DMS 273 treated with DMSO at 0.1 percent for 48 hours (cell line): ENCODE measurements at regions not wholly inside any gene's neighbourhood (a gene's known extent, or its start where the extent isn't known, plus 50 kb on each side); places are given as distances from the start of the nearest gene placed in this dataset.
A peak's percentile ranks its signal among the peaks of the same experiment; 100 is the strongest.

Experiments
- DNase-seq: peaks from one replicate; lab custom pipeline; 2025; lab: John Stamatoyannopoulos, UW

DNA sequence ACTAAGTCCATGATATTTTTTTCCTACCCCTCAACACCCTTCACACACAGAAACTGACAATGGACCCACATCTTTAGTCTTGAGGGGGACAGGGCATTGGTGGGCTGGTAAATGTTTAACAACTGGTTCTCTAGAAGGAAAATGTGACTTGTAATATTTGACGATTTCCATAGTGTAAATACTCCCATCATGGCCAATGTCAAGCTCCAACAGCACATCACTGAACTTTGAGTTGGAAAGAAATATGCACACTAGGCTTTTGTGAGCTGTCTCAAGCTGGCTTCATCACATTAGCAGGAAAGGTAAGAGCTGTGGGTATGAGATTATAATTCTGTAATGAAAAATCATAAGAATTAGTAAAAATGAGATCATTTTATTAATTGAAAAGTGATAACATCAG is 189.9 kb upstream of the PRLR start:
- no peak for DNase-seq

DNA sequence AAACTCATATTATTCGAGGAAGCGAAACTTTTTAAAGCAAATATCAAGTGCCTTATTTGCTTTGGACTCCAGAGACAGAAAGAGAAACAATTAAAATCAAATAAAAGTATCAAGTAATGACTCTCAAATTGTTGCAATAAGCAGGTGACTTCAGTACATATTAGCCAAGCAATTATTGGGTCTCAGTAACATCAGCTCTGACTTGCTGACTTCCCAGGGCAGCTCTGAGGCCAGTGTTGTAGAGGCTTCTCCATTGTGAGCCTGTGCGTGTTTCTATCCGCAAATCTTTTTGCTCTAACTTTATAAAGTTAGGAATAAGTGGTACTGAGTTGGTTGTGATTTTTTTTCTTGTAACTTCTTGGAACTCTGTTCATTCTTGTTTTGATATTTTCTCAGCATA is 186.8 kb upstream of the PRLR start:
- DNase-seq, result no peak

DNA sequence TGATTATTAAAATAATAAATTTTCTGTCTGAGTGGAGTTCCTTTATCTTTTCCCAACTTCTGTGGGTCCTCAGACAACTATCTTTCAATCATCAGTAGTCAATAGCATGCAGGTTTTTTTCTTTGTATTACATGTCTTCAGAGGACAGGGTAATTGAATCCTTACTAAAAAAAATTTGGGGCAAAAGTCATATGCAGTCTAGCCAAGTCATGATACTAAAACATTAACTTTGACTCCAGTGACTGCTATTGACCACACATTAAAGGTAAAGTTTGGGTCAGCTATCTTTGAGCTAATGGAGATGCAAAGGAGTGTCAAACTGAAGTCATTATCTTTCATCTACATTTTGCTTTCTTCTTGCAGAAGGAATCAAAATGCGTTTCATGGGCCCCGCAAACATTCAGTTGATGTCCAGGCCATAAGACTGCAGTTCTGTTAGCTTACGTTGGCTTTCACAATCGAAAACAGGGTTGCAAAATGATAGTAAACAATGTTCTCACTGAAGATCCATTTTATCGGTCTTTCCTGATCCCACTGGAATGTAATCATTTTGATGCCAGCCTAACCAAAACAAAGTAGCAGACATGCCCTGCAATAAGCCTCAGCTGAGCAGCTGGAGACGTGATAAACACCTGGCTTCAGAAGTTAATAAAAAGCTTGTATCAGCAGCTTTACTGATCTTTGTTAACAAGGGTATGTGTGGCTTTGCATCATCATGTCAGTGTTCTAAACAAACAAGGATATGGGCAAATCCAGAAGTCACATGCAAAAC is 186.1 kb upstream of the PRLR start:
- no peak for DNase-seq

DNA sequence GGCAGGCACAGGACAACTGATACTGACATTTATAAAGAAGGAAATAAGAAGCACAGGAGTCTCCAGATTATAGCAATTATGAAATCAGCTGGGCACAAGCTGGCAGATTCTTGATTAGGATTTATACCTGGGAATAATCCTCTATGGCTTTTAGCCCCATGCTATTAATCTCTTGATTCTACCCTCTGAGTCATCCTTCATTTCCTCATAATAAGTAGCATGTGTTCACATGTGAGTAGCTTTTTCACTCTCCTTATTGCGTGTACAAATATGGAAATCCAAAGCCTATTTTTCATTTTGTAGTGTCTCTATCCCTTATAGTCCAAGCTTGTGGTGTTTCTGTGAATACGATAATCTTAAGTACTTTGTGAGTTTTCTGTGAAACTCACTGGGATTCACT is 185.0 kb upstream of the PRLR start:
- DNase-seq, result no peak

DNA sequence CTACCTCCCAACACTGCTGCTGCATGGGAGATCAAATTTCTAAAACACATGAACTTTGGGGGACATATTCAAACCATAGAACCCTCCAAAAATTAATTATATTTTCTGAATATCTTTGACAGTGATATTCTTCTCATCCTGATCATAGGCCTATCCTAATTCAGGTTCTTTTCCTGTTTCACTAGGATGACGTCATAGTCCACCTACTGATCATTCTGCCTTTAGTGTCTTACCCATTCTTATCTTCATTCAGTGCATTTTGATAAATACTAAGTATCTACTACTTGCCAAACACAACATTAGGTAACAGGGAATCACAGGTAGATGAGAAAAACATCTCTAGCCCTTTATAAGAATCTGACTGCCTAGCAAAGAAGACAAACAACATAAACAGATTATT is 179.1 kb upstream of the PRLR start:
- no peak for DNase-seq

DNA sequence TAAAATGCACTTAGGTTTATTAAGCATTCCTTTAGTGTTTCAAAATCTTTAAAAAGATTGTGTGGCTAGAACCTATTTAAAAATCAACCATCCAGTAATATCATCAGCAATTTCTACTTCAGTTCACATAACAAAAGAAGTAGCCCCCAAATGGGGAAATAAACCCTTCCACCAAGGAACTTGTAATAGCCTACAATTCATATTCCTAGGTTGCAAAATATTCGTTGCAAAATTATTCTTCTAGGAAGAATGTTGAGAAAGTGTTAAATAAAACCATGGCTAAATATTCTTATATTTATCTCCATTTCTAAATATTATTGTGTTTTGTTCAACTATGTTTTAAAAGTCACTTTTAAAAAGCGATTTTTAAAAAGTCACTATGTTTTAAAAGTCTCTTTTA is 177.9 kb upstream of the PRLR start:
- DNase-seq, result no peak

DNA sequence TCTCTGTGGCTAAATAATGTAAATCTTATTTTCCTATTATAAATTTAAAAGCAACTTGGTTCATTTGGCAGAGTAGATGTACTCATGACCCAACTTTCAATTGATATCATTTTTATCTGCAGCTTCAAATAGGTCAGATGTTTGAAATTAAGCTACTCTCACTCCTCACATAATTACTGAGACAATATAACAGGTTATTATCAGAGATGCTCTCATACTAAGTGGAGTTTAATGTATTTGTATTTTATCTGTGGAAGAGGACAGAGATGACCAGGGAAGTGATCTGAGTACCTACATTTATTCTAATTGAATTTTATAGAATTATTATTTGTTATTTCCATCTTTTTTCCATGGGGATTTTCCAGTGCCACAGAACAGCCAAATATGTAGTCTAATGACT is 177.4 kb upstream of the PRLR start:
- no peak for DNase-seq

DNA sequence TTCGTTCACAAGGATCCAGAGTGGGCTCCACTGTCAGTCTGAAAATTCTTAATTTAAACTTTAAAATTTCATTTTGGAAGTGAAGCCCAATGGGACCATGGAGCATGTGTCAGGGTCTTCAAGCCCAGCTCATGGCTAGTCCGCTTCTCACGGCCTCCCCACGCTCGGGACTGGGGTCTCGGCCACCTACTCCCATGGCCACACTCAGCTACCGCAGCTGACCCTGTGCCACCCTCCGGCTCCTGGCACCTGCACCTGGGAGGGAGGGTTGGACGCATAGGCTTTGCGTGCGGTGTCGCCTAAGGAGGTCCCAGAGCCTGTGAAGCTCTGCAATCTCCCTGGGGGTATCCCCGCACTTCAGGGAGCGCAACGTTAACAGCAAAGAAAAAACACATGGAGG is 175.7 kb upstream of the PRLR start:
- DNase-seq, result no peak

DNA sequence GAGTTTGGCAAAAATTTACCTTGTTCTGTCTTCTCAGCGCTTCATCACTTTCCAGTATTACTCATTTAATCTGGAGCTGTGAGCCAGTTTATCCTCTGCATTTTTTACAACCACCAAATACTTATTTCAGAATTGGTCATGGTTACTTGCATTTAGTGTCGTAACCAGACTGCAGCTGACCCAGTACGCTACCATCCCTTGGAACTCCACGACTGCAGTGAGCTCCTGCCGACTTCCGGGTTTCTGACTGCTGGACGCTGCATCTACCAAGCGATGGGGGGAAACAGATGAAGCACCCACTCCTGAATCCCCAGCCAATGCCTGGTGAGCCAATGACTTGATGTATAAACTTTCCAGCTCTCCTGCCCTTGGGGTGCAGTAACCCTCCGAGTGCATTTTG is 174.4 kb upstream of the PRLR start:
- DNase-seq, result no peak

DNA sequence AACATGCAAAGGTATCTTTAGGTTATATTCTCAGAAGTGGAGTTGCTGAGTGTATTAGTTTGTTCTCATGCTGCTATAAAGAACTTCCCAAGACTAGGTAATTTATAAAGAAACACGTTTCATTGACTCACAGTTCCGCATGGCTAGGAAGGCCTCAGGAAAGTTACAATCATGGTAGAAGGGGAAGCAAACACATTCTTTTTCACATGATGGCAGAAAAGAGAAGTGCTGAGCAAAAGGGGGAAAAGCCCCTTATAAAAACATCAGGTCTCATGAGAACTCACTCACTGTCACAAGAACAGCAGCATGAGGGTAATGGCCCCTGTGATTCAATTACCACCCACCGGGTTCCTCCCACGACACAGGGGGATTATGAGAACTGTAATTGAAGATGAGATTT is 163.6 kb upstream of the PRLR start:
- DNase-seq, result no peak

DNA sequence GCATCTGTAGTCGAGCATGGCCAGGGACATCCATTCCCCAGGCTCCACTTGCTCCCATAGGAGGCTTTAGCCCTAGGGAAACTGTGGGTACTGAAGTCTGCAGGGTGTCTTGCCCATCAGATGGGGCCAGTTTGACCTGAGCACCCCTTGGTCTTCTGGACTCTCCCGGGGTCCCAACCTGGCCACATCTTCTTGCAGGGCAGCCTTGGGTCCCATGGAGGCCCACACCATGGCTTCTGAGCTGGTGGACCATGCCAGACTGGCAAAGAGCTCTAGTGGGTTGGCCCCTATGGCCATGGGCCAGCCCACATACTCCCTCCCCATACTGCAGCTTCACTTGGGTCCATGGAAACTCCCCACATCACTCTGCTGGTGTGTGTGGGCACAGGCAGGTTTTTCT is 154.4 kb upstream of the PRLR start:
- no peak for DNase-seq

DNA sequence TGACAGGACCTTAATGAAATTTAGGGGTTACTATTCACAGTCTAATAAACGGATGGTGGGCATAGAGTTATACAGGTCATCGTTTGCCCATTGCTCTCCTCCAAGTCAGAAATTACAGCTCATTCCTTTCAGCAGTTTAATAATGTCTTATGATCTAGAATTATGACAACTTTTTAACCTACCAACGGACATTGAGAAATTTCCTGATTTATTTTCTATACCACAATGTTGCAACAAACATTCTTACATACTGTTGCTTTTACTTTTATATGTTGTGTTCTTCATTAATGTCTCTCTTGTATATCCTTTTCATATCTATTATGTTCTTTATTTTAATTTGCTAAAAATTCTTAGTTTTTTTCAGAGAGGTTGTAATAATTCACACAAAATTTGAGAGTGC is 152.8 kb upstream of the PRLR start:
- DNase-seq, result no peak

DNA sequence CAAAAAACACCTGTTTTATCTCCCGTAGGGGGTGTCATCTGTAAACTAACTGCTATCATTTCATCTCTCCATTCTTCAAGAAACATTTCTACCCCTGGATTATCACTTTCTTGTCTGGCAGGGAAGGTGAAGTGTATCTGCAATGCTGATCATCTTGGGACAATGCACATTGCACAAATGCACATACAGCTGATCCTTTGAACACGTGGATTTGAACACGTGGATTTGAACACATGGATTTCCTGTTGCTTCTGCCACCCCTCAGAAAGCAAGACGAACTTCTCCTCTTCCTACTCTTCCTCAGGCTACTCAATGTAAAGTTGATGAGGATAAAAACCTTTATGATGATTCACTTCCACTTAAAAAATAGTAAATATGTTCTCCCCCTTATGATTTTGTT is 147.4 kb upstream of the PRLR start:
- no peak for DNase-seq

DNA sequence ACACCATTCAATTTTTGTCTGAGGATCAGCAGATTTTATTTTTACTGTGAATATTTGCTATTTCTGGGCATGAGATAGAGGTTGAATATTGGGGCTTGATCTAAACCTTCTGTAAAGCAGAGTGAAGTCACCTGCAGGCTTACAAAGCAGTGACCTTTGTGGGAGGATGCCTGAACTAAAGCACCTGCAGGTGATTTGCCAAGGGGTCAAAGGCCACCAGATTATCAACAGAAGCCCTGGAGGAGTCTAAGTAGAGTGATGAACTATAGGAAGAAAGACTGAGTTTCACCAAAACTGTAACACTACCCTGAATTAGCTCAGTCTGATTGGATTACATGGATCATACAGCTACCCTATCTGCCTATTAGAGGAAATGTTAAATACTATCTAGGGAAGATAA is 144.3 kb upstream of the PRLR start:
- DNase-seq, result no peak

DNA sequence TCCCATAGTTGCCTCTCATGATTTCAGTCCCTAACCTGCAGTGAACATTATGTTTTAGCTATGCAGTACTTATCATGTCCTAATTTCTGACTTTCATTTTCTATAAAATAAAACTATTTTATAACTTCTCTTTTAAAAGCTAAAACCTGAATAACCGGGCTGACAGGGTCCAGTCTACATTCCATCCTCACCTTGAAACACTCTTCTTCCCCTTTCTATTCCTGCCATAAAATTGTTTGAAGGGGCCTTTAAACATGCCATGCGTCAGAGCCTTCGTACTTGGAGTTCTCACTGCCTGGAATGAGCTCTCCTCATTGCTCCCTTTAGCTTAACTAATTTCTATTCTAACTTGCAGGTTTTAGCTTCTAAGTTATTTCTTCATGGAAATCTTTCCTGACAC is 143.0 kb upstream of the PRLR start:
- DNase-seq, result no peak

DNA sequence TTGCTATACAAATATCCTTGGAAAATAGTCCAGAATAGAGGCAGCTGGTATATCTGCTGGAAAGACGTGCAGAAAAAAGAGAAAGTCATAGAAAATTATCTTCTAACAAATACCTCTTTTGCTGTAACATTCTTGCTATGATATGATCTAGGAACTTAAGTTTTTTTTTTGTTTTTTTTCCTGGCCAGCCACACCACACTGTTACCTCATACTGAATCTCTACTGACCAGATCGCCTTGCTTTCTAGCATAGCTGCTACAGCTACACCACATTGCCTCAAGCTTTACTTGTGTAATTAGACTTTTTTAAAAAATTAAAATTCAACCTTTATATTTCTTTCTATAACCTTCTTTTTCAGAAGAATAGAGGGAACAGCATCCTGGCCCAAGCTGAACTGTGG is 142.2 kb upstream of the PRLR start:
- no peak for DNase-seq

DNA sequence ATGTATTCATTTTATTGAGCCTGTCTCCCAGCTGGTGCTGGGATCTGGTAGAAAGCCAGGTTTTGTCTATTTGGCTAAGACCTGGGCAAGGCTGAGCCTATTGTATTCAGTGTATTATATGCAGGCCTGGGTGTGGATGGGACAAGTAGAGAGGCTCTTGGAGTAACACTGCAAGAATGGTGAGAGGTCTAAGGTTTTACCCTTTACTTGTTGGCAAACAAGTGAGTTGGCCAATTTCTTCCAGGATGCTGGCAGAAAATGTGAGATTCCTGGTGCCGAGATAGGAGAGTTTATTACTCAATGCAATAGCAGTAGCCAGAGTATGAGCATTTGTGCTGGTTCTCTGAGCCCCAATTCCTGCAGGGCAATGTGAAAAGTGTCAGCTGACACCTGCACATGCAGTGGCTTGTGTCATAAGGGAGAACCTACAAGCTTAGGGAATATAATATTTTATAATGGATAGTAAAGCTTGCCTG is 141.7 kb upstream of the PRLR start:
- no peak for DNase-seq

DNA sequence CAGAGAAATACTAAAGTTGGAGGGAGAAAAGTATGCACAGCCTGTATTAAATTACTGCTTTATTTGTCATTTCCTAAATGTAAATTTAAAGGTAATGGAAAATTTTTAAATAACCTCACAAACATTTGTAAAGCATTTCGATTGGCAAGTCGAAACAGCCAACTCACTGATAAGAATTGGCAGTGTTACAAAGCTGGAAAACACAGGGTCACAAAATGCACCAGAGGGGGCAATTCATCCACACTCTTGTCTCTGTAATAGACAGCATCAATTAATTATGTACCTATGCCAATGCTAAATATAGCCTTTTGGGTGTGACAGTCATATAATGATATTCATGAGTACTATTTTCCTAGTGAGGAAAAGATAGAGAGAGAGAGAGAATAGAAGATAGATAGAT is 140.6 kb upstream of the PRLR start:
- DNase-seq, result no peak

DNA sequence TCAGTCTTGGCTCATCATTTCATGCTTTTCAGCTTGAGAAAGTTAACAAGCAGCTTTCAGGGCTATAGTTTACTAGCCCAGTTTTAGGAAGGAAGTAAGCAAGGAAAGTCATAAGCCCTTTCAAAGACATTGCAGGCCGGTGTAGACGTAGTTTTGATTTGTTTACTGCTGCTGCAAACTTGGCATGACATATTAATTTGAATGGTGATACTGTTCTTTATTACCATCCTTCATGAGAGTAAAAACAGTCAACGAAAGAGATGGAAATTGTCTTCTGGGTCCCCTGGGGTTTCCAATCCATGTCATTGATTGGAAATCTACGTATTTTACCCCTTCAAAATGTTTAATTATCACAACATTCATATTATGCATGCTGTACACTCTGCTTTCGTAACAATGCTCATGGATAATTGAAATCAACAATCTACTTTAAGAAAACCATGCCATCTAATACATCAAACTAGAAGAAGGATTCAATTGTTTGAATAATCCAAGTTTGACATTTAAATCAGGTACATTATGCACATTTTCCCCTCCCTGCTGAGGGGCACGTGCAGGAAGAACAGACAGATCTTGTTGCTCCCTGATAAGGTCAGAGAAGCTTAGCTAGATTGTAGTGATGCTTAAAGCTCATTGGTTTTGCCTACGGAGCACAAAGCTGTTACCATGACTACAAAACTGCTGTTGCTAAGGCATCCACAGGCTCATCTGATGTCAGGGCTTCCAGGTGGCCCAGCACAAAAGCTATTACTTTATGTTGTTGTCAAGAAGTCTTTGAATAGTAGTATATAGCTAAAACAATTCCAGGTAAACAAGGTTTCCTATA is 139.9 kb upstream of the PRLR start:
- peak; percentile 30 for DNase-seq

DNA sequence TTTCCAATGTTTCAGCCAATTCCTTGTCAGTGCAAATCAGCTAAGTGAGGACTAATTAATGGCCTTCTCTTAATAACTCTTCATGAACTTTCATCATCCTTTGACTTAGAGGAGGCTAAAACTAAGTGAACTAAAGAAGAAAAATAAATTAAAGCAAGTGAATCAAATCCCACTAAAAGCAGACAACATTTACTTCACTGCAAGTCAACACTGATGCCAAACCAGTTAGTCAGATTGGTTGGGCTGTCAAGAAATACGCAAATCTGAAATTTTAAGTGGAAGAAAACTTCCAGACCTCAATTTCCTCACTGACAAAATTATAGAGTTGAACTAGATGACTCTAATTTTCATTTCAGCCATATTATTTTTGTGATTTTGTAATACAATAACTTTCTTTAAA is 137.2 kb upstream of the PRLR start:
- DNase-seq, result no peak

DNA sequence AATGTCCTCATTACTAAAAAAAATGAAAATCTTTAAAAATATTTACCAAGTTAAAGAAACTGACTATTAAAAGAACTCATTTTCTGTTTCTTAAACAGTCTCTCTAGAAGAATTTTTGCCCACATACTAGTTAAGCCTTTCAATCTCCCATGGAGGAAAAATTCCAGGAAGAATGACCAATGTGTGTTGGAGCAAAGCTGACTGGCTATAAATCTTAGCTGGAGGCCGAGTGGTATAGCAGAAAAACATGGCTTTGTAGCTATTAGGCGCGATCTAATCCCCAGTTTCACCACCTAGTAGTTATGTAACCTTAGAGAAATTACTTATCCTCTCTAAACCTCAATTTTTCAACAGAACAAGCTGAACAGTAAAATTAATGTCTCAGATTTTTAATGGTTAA is 135.5 kb upstream of the PRLR start:
- DNase-seq, result no peak

DNA sequence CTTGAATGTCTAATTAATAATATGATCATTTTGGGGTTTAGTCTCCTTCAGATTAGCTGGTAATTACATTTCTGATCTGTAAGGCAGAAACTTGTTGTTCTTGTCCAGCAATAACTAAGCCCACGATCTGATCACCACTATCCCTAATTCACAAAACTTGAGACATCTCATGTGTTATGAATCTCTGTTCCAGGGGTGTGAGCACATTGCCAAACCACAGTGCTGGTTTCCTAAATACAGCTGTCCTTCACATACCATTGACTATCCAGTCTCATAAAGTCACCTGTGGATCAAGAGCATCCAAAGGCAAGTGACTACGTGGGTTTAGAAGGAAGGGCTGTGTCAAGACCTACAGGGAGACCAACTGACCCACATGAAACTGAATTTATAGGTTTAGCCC is 134.1 kb upstream of the PRLR start:
- DNase-seq, result no peak

DNA sequence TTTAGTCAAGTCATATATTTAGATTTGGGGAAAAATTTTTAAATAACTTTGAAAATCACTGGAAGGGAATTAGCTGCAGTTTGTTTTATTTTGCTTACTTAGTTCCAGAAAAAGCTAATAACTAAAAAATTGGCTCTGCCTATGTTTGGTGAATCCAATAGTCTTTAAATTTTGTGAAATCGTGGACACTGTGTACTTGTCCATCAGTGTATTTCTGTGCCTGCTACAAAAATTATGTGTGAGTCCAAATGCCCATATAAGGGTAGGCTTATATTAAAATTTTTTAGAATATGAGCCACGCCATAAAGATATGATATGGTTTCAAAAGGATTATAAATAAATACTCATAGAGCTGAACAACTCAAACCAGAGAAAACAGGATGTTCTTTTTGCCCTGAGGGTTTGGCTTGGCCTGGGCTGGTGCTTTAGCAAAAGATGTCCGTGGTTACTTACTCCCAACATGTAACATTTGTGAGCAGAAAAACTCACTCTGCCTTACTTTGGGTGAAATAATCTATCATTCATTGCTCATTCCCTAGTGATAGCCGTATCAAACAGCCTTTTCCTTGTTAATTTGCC is 133.2 kb upstream of the PRLR start:
- DNase-seq, result no peak
